ENCODE measurements at regions not wholly inside any gene's neighbourhood (a gene's known extent, or its start where the extent isn't known, plus 50 kb on each side); places are given as distances from the start of the nearest gene placed in this dataset.

DNA sequence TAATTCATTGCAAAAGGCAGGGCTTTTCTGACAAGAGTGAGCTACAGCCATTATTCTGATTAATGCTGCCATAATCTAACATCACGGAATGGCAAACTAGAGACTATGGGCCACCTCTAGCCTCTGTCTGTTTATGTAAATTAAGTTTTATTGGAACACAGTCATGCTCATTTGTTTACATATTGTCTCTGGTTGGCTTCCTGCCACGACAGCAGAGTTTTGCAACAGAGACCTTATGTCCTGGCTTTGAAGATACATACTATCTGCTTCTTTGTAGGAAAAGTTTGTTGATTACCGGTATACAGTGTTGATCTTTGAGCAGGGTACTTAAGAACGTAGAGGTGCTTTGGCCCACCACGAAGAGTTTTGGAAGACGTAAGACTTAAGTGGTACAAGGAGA, 715.9 kb upstream of the RBFOX1 start:
- dilution Hi-C loops (cut with MboI; ENCODE audit: extremely low pct_ligation_motif_present, low sequenced_read_pairs) (no loop called here), intact Hi-C loops (cut with micrococcal nuclease) (no loop called here)
- H4K20me1 ChIP-seq (replicated peaks; ENCODE audit: control insufficient read depth, extremely low read depth, insufficient read depth, low read length) = no peaks in the 10 kb centered on the region
- DNase-seq (ENCODE audit: low read depth, low spot score) = no peak
- FAIRE-seq = no peak
- H3K27ac ChIP-seq (ENCODE audit: insufficient read depth, low read depth, low read length) = no peak overlapping the region
- H3K9ac ChIP-seq (replicated peaks; ENCODE audit: extremely low read depth, insufficient read depth, low read length) = no peak overlapping the region
- no peak overlapping the region for H2AFZ ChIP-seq (ENCODE audit: low read depth, low read length)
- no peaks in the 10 kb centered on the region for H3K27me3 ChIP-seq (ENCODE audit: control insufficient read depth in 2 of 2, insufficient read depth in 2 of 2, low read length in 2 of 2)
- TF ChIP-seq, protein P1, sequence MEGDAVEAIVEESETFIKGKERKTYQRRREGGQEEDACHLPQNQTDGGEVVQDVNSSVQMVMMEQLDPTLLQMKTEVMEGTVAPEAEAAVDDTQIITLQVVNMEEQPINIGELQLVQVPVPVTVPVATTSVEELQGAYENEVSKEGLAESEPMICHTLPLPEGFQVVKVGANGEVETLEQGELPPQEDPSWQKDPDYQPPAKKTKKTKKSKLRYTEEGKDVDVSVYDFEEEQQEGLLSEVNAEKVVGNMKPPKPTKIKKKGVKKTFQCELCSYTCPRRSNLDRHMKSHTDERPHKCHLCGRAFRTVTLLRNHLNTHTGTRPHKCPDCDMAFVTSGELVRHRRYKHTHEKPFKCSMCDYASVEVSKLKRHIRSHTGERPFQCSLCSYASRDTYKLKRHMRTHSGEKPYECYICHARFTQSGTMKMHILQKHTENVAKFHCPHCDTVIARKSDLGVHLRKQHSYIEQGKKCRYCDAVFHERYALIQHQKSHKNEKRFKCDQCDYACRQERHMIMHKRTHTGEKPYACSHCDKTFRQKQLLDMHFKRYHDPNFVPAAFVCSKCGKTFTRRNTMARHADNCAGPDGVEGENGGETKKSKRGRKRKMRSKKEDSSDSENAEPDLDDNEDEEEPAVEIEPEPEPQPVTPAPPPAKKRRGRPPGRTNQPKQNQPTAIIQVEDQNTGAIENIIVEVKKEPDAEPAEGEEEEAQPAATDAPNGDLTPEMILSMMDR (IDR thresholded peaks at IDR 0.05; ENCODE audit: extremely low read depth in 1 of 2, insufficient read depth in 1 of 2, low read depth in 1 of 2, low read length in 2 of 2) = no peak
- TF ChIP-seq, protein P2, sequence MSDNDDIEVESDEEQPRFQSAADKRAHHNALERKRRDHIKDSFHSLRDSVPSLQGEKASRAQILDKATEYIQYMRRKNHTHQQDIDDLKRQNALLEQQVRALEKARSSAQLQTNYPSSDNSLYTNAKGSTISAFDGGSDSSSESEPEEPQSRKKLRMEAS (IDR thresholded peaks at IDR 0.05; ENCODE audit: insufficient read depth, insufficient read length) = no peak
- no peak for TF ChIP-seq POLR2A (IDR thresholded peaks at IDR 0.05; ENCODE audit: low read depth, low read length)
- H3K79me2 ChIP-seq (ENCODE audit: control insufficient read depth, insufficient read depth, low read length) = no peaks in the 10 kb centered on the region
- CTCF ChIA-PET = no interaction called here
- no peaks in the 10 kb centered on the region for H3K9me1 ChIP-seq (replicated peaks; ENCODE audit: control insufficient read depth, extremely low read depth, insufficient read depth, low read length)
- no peak overlapping the region for H3K4me2 ChIP-seq (ENCODE audit: insufficient read depth, low read length)
- peaks cover 8% of the 10 kb centered on the region for H3K9me3 ChIP-seq (replicated peaks; ENCODE audit: control insufficient read depth, insufficient read depth, low read length)
- no peaks in the 10 kb centered on the region for H3K36me3 ChIP-seq (ENCODE audit: control insufficient read depth in 2 of 2, extremely low read depth in 1 of 2, insufficient read depth in 2 of 2, low read length in 2 of 2)
- no TSS peak for BruUV-seq (replicated peaks)
- no peak overlapping the region for H3K4me3 ChIP-seq (replicated peaks in 1 of 3; ENCODE audit: insufficient read depth in 1 of 3, low read depth in 1 of 3, low read length in 3 of 3)
- POLR2A ChIA-PET = no interaction called here
- no peaks in the 10 kb centered on the region for H3K4me1 ChIP-seq (ENCODE audit: control insufficient read depth, extremely low read depth, insufficient read depth, low read length)

DNA sequence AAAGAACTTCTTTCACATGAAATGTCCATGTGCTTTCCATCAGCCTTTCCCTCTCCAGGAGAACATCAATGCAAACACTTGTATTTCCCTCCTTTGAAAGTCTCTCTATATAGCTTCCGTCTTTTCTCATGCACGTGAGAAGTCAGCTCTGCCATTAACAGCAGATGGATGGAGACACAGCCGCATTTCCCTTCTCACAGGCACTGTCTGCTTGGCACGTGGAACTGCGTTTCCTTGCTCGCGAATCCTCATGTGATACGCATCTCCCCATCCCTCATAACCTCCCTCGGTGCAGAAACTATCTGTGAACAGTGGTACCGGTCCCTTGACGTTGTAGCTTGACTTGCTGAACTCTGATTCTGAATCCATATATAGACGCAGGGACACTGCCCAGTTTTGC, 717.0 kb upstream of the RBFOX1 start:
- Histone ChIP-seq H3K36me3 (ENCODE audit: control insufficient read depth in 2 of 2, extremely low read depth in 1 of 2, insufficient read depth in 2 of 2, low read length in 2 of 2) (no peaks in the 10 kb centered on the region), H2AFZ (ENCODE audit: low read depth, low read length) (no peak overlapping the region), H3K9me3 (replicated peaks; ENCODE audit: control insufficient read depth, insufficient read depth, low read length) (peaks cover 8% of the 10 kb centered on the region), H4K20me1 (replicated peaks; ENCODE audit: control insufficient read depth, extremely low read depth, insufficient read depth, low read length) (no peaks in the 10 kb centered on the region), H3K9ac (replicated peaks; ENCODE audit: extremely low read depth, insufficient read depth, low read length) (no peak overlapping the region), H3K27ac (ENCODE audit: insufficient read depth, low read depth, low read length) (no peak overlapping the region), H3K27me3 (ENCODE audit: control insufficient read depth in 2 of 2, insufficient read depth in 2 of 2, low read length in 2 of 2) (no peaks in the 10 kb centered on the region), H3K79me2 (ENCODE audit: control insufficient read depth, insufficient read depth, low read length) (no peaks in the 10 kb centered on the region), H3K4me3 (replicated peaks in 1 of 3; ENCODE audit: insufficient read depth in 1 of 3, low read depth in 1 of 3, low read length in 3 of 3) (no peak overlapping the region), H3K9me1 (replicated peaks; ENCODE audit: control insufficient read depth, extremely low read depth, insufficient read depth, low read length) (no peaks in the 10 kb centered on the region), H3K4me2 (ENCODE audit: insufficient read depth, low read length) (no peak overlapping the region), H3K4me1 (ENCODE audit: control insufficient read depth, extremely low read depth, insufficient read depth, low read length) (no peaks in the 10 kb centered on the region)
- TF ChIP-seq, protein P2 (IDR thresholded peaks at IDR 0.05; ENCODE audit: insufficient read depth, insufficient read length) = no peak
- TF ChIP-seq GATA2 (IDR thresholded peaks at IDR 0.05; ENCODE audit: insufficient read depth, insufficient read length, low read depth, low read length) = no peak
- no peak for TF ChIP-seq FOS (IDR thresholded peaks at IDR 0.05; ENCODE audit: borderline replicate concordance, insufficient read depth, low read length)
- TF ChIP-seq POLR2AphosphoS5 (IDR thresholded peaks at IDR 0.05; ENCODE audit: insufficient read depth, low read depth, low read length) = no peak
- TF ChIP-seq MYC (IDR thresholded peaks at IDR 0.05; ENCODE audit: low read depth, low read length) = no peak
- TF ChIP-seq EZH2 (IDR thresholded peaks at IDR 0.05; ENCODE audit: borderline replicate concordance, low read depth, low read length, severe bottlenecking) = no peak
- no peak for TF ChIP-seq JUN (IDR thresholded peaks at IDR 0.05; ENCODE audit: borderline replicate concordance, insufficient read depth, insufficient read length, low read depth)
- TF ChIP-seq, protein P1 (IDR thresholded peaks at IDR 0.05; ENCODE audit: extremely low read depth in 1 of 2, insufficient read depth in 1 of 2, low read depth in 1 of 2, low read length in 2 of 2) = no peak
- no peak for TF ChIP-seq POLR2A (IDR thresholded peaks at IDR 0.05; ENCODE audit: low read depth, low read length)
- dilution Hi-C loops (cut with MboI; ENCODE audit: extremely low pct_ligation_motif_present, low sequenced_read_pairs) = no loop called here
- no TSS peak for BruUV-seq (replicated peaks)
- POLR2A ChIA-PET = no interaction called here
- FAIRE-seq (no peak), DNase-seq (ENCODE audit: low read depth, low spot score) (no peak)
- CTCF ChIA-PET = no interaction called here
- intact Hi-C loops (cut with micrococcal nuclease) = no loop called here
